ENCODE measurements at regions not wholly inside any gene's neighbourhood (a gene's known extent, or its start where the extent isn't known, plus 50 kb on each side); places are given as distances from the start of the nearest gene placed in this dataset.

GRCh38 chr11:76281558-76281906 lies 75.2 kb upstream of the WNT11 start:
- ChIA-PET CTCF (no interaction called here), POLR2A (no interaction called here)
- no peak for TF ChIP-seq CTCF (IDR thresholded peaks at IDR 0.05; ENCODE audit: control extremely low read depth, extremely low read depth, low read depth, missing control alignments)
- no peak for DNase-seq (ENCODE audit: extremely low spot score)

GRCh38 chr11:76280882-76281557 lies 74.7 kb upstream of the WNT11 start:
- ChIA-PET CTCF (interaction anchor here (1.1 kb wide), 1 partner anchor 72 kb away, joined by 3 read pairs; no protein-coding TSS in a partner anchor), POLR2A (no interaction called here)
- DNase-seq (ENCODE audit: extremely low spot score): no peak
- no peak for TF ChIP-seq CTCF (IDR thresholded peaks at IDR 0.05; ENCODE audit: control extremely low read depth, extremely low read depth, low read depth, missing control alignments)

GRCh38 chr11:76280151-76280881 lies 74.0 kb upstream of the WNT11 start:
- DNase-seq (ENCODE audit: extremely low spot score): no peak
- no peak for TF ChIP-seq CTCF (IDR thresholded peaks at IDR 0.05; ENCODE audit: control extremely low read depth, extremely low read depth, low read depth, missing control alignments)
- ChIA-PET POLR2A (no interaction called here), CTCF (interaction anchor here (1.1 kb wide), 1 partner anchor 71 kb away, joined by 3 read pairs; no protein-coding TSS in a partner anchor)

GRCh38 chr11:76279646-76280045 lies 73.3 kb upstream of the WNT11 start:
- ChIA-PET CTCF (interaction anchor here (1.1 kb wide), 1 partner anchor 71 kb away, joined by 3 read pairs; no protein-coding TSS in a partner anchor), POLR2A (no interaction called here)
- no peak for DNase-seq (ENCODE audit: extremely low spot score)
- TF ChIP-seq CTCF (IDR thresholded peaks at IDR 0.05; ENCODE audit: control extremely low read depth, extremely low read depth, low read depth, missing control alignments): no peak

GRCh38 chr11:76279038-76279437 lies 72.7 kb upstream of the WNT11 start:
- TF ChIP-seq CTCF (IDR thresholded peaks at IDR 0.05; ENCODE audit: control extremely low read depth, extremely low read depth, low read depth, missing control alignments): no peak
- CTCF ChIA-PET: no interaction called here
- POLR2A ChIA-PET: no interaction called here

GRCh38 chr11:76278526-76278925 lies 72.2 kb upstream of the WNT11 start:
- POLR2A ChIA-PET: no interaction called here
- CTCF ChIA-PET: no interaction called here
- DNase-seq (ENCODE audit: extremely low spot score): no peak
- TF ChIP-seq CTCF (IDR thresholded peaks at IDR 0.05; ENCODE audit: control extremely low read depth, extremely low read depth, low read depth, missing control alignments): no peak

More at GRCh38 chr11:76279038-76279437, 72.7 kb upstream of the WNT11 start:
- no peak for DNase-seq (ENCODE audit: extremely low spot score)
